ENCODE measurements at regions not wholly inside any gene's neighbourhood (a gene's known extent, or its start where the extent isn't known, plus 50 kb on each side); places are given as distances from the start of the nearest gene placed in this dataset.

- no peak for TF ChIP-seq CTCF (IDR thresholded peaks at IDR 0.05)
- no peak for TF ChIP-seq POLR2AphosphoS5 (IDR thresholded peaks at IDR 0.05)
- no peak for TF ChIP-seq POLR2A (IDR thresholded peaks at IDR 0.05)
- no peak for TF ChIP-seq EP300 (IDR thresholded peaks at IDR 0.05)
Observed at GRCh38 chr11:122459064-122459463, 196.5 kb upstream of the UBASH3B start.
